Renal pelvis (tissue), 1 donor: ENCODE measurements at regions not wholly inside any gene's neighbourhood (a gene's known extent, or its start where the extent isn't known, plus 50 kb on each side); places are given as distances from the start of the nearest gene placed in this dataset.
A peak's percentile ranks its signal among the peaks of the same experiment; 100 is the strongest.

Experiments used
- DNase-seq: peaks from one replicate; pipeline ENCODE4 v3.0.0-alpha.2; 2013

- DNase-seq = no peak
Measured at GRCh38 chr15:39478996-39479395, 101.9 kb upstream of the THBS1 start.

DNA sequence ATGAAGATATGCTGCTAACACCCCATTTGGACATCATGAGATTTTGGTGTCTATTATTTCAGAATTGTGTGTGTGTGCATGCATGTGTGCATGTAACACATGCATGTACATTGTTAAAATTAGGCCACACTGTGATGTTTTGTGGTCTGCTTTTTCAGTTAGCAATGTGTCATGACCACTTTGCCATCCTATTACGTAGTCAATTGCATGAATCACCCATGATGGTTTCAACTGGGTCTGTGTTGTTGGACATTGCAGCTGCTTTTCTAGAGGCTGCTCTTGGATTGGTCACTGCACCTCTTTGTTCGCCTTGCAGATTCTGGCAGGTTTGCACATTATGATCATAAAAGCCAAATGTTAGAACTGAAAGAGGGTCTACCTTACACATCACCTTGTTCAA is 101.0 kb upstream of the THBS1 start:
- no peak for DNase-seq

- DNase-seq = no peak
Measured at GRCh38 chr15:39482459-39482858, 98.4 kb upstream of the THBS1 start.

DNA sequence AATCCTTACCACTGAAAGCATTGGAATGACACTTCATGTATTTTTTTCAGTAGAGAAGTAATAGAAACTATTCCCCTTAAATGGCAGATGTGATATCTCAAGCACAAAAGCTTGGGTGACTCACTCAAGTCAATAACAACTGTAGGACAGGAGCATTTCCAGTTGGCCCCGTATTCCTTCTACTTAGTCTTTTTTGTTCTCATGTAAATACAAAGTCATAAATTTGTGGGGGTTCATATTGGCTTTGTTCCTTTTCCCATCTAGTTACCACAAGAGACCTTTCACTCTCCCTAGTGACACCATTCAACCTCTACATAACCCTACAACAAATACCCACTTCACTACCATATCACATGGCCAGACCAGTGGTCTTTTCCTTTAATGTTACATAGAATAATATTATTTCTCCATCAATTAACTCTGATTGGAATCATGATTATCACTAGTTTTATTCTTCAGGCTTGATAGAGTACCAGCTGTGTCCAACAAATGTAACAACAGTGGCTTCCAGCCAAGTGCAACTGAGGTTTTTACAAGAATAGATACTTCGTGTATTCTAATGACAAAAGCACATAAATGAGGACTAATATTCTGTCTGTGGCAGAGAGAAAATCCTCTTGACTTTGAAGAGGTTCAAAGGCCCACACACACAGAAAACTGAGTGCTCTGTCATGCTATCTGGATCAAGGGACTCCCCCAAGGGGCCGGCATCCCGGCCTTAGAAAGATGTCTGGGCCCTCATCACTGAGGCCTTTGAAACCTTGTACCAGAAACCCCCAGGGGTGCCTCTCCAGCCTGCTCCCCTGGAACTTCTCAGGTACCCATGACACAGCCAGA is 94.0 kb upstream of the THBS1 start:
- DNase-seq = peak; percentile 52

- DNase-seq = no peak
Measured at GRCh38 chr15:39487458-39487735, 93.5 kb upstream of the THBS1 start.

DNA sequence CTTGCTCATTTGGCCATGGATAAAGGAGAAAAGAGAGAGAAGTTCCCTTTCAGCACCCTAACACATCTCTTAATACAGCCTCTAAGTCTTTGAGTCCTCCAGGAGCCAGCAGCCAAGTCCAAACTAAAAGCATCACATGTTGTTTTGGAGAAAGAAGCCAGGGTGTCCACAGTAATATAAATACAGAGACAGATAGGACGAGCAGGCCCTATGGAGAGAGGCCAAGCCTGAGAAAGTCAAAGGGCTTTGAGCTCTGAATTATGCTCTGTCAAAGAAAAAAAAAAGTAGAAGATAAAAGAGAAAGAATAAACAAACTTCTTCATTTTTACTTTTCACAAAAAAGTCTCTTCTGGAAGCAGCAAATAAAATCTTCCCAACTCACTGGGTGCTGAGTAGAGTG is 92.4 kb upstream of the THBS1 start:
- DNase-seq = no peak

DNA sequence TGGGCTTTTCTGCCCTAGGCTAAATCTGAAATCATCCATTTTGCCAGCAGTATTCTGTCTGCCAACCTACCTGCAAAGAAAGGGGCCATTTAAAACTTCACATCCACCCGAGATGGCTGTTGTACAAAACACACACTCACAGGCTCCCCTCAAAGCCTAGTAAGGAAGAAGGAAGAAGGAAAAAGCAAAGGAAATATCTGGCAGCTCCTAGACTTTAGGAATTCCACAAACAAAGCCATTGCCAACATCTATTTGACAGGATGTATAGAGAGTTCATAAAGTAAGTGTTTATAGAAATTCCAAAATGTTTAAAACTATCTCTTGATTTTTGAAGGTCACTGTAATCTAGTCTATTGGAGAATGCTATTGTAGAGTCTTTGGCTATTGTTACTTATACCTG is 91.9 kb upstream of the THBS1 start:
- no peak for DNase-seq

DNA sequence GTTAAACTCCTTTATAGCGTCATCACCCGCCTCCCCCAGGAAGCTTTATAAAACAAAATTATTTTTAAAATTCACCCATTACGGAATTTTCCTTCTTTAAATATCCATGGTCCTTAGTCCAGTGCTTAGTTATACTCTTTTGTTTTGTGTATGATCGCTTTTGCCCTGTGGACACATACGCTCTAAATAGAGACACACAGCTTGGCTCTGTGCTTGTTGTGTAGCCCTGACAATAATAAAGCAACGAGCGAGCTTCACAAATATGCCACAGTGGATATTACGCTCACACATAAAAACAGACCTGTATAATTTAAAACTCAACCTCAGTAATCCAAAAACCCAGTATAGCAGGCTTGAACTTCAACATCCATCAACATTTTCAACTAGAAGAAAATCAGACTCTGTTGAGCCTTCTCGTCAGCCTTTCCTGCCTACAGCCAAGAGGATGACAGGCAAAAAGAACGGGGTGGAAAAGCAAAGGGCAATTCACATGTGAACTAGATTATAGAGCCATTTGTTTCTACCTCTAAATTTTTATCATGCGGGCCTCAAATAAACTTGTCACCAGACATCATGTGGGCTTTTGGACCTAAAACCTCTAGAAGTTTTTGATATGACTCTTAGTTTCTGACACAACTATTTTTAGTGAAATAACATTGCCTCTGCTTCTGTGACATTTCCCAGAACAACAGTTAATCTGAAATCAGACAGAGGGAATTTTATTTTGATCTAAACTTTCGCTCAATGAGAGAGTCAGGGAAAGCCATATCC is 89.6 kb upstream of the THBS1 start:
- DNase-seq = no peak

DNA sequence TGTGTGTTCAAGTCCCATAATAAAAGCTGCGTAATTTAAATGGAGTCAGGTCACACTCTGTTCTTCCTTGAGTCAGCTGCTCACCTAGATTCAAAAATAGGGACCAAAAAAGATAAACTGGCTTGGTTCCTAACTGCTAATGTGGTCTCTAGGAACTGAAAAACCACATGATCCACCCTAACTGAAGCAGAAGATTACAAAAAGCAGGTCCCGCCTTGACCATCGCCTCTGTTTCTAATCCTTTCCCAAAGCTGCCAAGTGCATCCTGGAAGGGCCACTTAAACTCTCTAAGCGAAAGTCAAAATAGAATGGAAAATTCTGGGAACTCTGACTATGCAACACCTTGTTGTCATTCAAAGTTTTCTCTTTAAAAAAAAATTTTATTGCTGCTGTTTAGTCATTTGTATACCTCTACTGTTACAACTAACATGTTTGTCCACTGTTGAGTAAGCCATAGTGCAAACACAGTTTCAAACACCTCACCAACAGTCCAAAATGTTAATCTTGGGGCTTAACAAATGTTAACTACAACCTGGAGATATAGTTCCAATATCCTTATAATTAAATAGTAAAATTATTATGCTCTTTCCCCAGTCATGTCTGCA is 88.9 kb upstream of the THBS1 start:
- DNase-seq = no peak

GRCh38 chr15:39493424-39494067 is 87.3 kb upstream of the THBS1 start:
- DNase-seq = no peak

DNA sequence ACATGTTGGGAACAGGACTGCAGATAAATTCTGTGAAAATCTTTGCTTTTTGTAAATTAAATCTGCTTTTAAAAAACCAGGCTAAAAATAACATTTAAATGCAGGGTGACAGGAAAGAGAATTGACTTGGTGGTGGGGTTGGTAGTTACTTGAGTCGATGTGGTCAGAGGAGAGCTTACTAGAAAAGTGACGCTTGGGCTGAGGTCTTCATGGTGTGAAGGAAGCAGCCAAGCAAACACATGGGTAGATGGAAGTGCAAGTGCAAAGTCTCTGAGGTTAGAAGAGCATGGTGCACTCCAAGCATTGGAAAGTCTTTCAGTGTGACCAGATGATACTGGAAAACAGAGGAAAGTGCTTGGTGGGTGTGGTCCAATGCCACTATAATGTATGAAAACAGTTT is 86.4 kb upstream of the THBS1 start:
- DNase-seq = no peak

DNA sequence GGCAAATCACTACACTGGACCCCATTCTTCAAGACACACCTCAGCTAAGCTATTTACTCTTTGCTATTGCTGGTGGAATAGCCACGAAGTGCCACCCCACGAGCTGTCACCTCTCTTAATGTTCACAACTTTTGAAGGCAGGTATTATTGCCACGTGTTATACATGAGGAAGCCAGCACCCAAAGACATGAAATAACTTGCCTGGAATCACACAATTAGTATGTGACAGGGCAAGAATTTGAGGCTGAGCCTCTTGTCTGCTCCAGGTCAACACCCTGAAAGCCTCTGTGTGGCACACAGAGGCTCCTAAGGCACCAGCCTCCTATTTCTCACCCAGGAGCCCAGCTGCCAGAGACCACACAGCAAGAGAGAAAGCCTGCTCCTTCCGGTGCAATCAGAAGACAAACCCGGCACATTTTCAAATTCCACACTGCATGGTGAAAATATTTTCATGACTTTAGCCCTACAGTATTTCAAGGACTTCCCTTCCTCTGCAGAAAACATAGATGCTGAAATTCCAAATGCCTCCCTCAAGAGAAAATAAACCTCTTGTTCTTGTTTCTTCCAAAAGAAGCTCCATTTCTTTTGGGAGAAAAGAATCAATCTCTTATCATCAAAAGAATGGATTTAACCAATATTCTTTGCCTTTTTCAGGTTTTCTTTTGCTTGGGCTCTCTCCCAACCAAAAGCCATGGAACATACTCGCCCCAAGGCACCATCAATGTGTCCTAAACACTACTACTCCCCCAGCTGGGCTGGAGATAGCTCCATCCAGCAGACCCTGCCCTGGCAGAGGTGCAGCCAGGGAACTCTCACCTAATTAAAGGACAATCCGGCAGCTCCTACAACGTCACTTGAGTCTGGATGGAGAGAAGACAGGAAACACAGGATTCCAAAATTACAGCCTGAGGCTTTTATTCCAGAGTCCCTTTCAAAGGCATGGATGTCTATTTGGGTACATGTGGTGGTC is 84.7 kb upstream of the THBS1 start:
- no peak for DNase-seq

DNA sequence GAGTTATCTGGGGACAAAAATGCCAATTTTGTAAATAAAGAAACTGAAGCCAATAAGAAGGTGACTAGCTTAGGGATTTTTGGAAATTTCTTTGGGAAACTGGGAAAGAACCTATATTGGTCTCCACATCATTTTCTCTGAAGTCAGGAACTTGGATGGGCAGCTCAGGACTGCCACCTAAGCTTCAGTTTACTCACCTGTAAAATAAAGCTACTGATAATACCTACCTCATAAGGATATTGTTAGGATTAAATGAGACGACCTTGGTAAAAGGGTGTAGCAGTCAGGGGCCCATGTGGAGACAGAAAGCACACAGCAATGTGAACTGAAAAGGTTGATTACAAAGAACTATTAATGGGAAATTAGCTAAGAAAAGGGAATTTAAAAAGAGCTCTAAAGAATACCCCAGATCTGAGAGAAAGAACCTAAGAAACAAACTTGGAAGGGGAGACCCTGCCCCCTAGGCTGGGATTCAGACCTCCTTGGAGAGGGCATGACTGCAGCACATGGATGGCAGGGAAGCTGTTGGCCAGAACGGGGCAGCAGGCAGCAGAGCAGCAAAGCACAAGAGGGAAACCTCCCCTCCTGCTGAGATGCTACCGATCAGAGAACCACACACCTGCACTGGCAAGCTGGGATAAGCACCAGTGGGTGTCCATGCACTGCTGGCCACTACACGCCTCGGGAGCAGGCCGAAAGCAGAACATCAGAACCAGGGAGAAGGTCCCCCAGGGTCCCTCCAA is 83.7 kb upstream of the THBS1 start:
- no peak for DNase-seq

- DNase-seq = no peak
Measured at GRCh38 chr15:39497759-39498565, 82.9 kb upstream of the THBS1 start.

- DNase-seq = no peak
Measured at GRCh38 chr15:39498629-39499028, 82.2 kb upstream of the THBS1 start.

GRCh38 chr15:39499042-39499441 is 81.8 kb upstream of the THBS1 start:
- DNase-seq = no peak

- no peak for DNase-seq
Measured at GRCh38 chr15:39499681-39500080, 81.2 kb upstream of the THBS1 start.

GRCh38 chr15:39501366-39502081 is 79.4 kb upstream of the THBS1 start:
- DNase-seq = no peak

- DNase-seq = no peak
Measured at GRCh38 chr15:39502082-39502447, 78.8 kb upstream of the THBS1 start.
